Neural progenitor cell (in vitro differentiated cells): ENCODE measurements at regions not wholly inside any gene's neighbourhood (a gene's known extent, or its start where the extent isn't known, plus 50 kb on each side); places are given as distances from the start of the nearest gene placed in this dataset.

ENCODE experiments used
- DNase-seq: peaks from one replicate; pipeline ENCODE4 v3.0.0-alpha.2; 2016; ENCODE audit warnings: low spot score
- H2AFZ ChIP-seq: fragments of 200-600 bp; sonication (generic); replicated peaks from 2 replicates; pipeline ENCODE4 v1.6.1; 2016; ENCODE audit warnings: antibody characterized with exemption
- H3F3A ChIP-seq: fragments of 200-600 bp; sonication (generic); 2 replicates; pipeline ENCODE4 v1.6.1; 2016; ENCODE audit warnings: antibody characterized with exemption, low read depth
- H3K27ac ChIP-seq: fragments of 200-600 bp; sonication (generic); 2 replicates; pipeline ENCODE4 v1.5.1; 2016; ENCODE audit warnings: mild to moderate bottlenecking
- H3K27me3 ChIP-seq: fragments of 200-600 bp; sonication (generic); 2 replicates; pipeline ENCODE4 v1.6.1; 2016; ENCODE audit warnings: mild to moderate bottlenecking, moderate library complexity
- H3K36me3 ChIP-seq: fragments of 200-600 bp; sonication (generic); 2 replicates; pipeline ENCODE4 v1.5.1; 2016
- H3K4me1 ChIP-seq: fragments of 200-600 bp; sonication (generic); 2 replicates; pipeline ENCODE4 v1.6.1; 2016; ENCODE audit warnings: mixed run types
- H3K4me2 ChIP-seq: fragments of 200-600 bp; sonication (generic); 2 replicates; pipeline ENCODE4 v1.6.1; 2016
- H3K4me3 ChIP-seq: fragments of 200-600 bp; sonication (generic); 2 replicates; pipeline ENCODE4 v1.5.1; 2016
- H3K79me2 ChIP-seq: fragments of 200-600 bp; sonication (generic); 2 replicates; pipeline ENCODE4 v1.6.1; 2016; ENCODE audit warnings: low read depth
- H3K9ac ChIP-seq: fragments of 200-600 bp; sonication (generic); 2 replicates; pipeline ENCODE4 v1.6.1; 2016
- H3K9me3 ChIP-seq: fragments of 200-600 bp; sonication (generic); 2 replicates; pipeline ENCODE4 v1.5.1; 2016; ENCODE audit warnings: low read depth
- H4K20me1 ChIP-seq: fragments of 200-600 bp; sonication (generic); 2 replicates; pipeline ENCODE4 v1.6.1; 2016; ENCODE audit warnings: low read depth
- H3K27ac Mint-ChIP-seq: 3 replicates; pipeline ENCODE4 v1.8.0; 2021; ENCODE audit warnings: mixed read lengths
- H3K27me3 Mint-ChIP-seq: 2 replicates; pipeline ENCODE4 v1.8.0; 2022; ENCODE audit warnings: low read depth, mild to moderate bottlenecking, inconsistent platforms, moderate library complexity, mixed read lengths; ENCODE audit not compliant: insufficient read depth
- H3K36me3 Mint-ChIP-seq: 3 replicates; pipeline ENCODE4 v1.8.0; 2021; ENCODE audit warnings: mixed read lengths
- H3K4me1 Mint-ChIP-seq: 3 replicates; pipeline ENCODE4 v1.8.0; 2021; ENCODE audit warnings: mixed read lengths
- H3K4me3 Mint-ChIP-seq: 3 replicates; pipeline ENCODE4 v1.8.0; 2021; ENCODE audit warnings: mild to moderate bottlenecking, moderate library complexity, mixed read lengths
- H3K9me3 Mint-ChIP-seq: 3 replicates; pipeline ENCODE4 v1.8.0; 2020; ENCODE audit warnings: mixed read lengths
- EZH2 ChIP-seq: fragments of 200-600 bp; sonication (generic); IDR thresholded peaks from 2 replicates; pipeline ENCODE4 v1.6.1; 2017; ENCODE audit warnings: antibody characterized with exemption, mild to moderate bottlenecking, moderate library complexity
- EZH2phosphoT487 ChIP-seq: fragments of 200-600 bp; sonication (generic); IDR thresholded peaks from 2 replicates; pipeline ENCODE4 v1.6.1; 2017; ENCODE audit warnings: antibody characterized with exemption
- TF ChIP-seq, protein P1 (sequence below): fragments of 200-600 bp; sonication (generic); IDR thresholded peaks from 2 replicates; pipeline ENCODE4 v1.5.1; 2017; ENCODE audit warnings: antibody characterized with exemption, mild to moderate bottlenecking

DNA sequence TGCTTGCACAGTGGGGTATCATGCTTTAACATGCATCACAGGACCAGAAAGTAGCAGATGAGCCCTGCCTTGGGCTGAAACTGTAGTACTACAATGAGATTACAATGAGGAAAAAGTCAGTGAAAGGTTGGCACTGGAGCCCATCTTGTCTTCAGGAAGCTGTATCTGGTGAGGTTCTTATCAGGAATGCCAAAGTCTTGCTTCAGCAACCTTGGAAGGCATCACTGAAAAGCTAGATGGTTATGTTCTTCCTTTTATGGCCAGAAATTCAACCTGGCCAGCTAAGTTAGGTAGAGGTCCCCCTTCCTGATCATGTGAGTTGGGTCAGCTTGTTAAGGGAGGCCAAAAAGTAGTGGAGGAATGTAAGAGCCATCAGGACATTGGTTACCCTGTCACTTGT lies 254.0 kb upstream of the FAT3 start:
- Mint-ChIP-seq H3K36me3 (no peaks in the 10 kb centered on the region), H3K4me1 (peaks cover 20% of the 10 kb centered on the region), H3K9me3 (no peaks in the 10 kb centered on the region), H3K27ac (no peak overlapping the region), H3K4me3 (no peak overlapping the region), H3K27me3 (peaks cover 4% of the 10 kb centered on the region)
- peaks cover 2% of the 10 kb centered on the region for H3K4me1 ChIP-seq
- H3K9me3 ChIP-seq: no peaks in the 10 kb centered on the region
- no peak overlapping the region for H2AFZ ChIP-seq
- no peaks in the 10 kb centered on the region for H4K20me1 ChIP-seq
- no peak overlapping the region for H3K9ac ChIP-seq
- no peak overlapping the region for H3K4me3 ChIP-seq
- H3K36me3 ChIP-seq: no peaks in the 10 kb centered on the region
- no peak overlapping the region for H3K27ac ChIP-seq
- TF ChIP-seq EZH2phosphoT487 (no peak), EZH2 (no peak)
- TF ChIP-seq, protein P1, sequence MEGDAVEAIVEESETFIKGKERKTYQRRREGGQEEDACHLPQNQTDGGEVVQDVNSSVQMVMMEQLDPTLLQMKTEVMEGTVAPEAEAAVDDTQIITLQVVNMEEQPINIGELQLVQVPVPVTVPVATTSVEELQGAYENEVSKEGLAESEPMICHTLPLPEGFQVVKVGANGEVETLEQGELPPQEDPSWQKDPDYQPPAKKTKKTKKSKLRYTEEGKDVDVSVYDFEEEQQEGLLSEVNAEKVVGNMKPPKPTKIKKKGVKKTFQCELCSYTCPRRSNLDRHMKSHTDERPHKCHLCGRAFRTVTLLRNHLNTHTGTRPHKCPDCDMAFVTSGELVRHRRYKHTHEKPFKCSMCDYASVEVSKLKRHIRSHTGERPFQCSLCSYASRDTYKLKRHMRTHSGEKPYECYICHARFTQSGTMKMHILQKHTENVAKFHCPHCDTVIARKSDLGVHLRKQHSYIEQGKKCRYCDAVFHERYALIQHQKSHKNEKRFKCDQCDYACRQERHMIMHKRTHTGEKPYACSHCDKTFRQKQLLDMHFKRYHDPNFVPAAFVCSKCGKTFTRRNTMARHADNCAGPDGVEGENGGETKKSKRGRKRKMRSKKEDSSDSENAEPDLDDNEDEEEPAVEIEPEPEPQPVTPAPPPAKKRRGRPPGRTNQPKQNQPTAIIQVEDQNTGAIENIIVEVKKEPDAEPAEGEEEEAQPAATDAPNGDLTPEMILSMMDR: no peak
- DNase-seq: no peak
- no peaks in the 10 kb centered on the region for H3F3A ChIP-seq
- no peaks in the 10 kb centered on the region for H3K27me3 ChIP-seq
- H3K79me2 ChIP-seq: no peaks in the 10 kb centered on the region
- H3K4me2 ChIP-seq: no peak overlapping the region

DNA sequence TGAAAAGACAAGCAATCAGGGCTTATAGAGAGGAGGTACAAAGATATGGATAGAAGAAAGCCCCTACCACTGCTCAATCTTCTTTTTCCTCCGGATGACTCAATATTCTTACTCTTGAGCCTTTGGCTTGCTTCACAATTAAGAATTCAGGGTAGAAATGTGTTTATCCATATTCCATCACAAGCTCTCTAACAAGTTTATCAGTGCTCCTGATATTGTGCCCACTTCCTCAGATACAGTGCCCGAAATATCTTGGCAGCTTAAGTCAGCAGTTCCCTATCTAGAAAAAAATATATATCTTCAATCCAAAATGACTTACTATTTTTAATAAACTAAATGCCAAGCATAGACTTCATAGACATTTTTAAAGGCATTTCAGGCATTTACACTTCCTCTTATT lies 255.1 kb upstream of the FAT3 start:
- Histone ChIP-seq H3F3A (no peaks in the 10 kb centered on the region), H3K9me3 (no peaks in the 10 kb centered on the region), H3K79me2 (no peaks in the 10 kb centered on the region), H3K36me3 (no peaks in the 10 kb centered on the region), H3K4me1 (no peaks in the 10 kb centered on the region), H3K4me2 (no peak overlapping the region), H3K9ac (no peak overlapping the region), H4K20me1 (no peaks in the 10 kb centered on the region), H2AFZ (no peak overlapping the region), H3K27ac (no peak overlapping the region), H3K27me3 (no peaks in the 10 kb centered on the region), H3K4me3 (no peak overlapping the region)
- H3K27ac Mint-ChIP-seq: no peak overlapping the region
- H3K4me3 Mint-ChIP-seq: no peak overlapping the region
- peaks cover 4% of the 10 kb centered on the region for H3K27me3 Mint-ChIP-seq
- TF ChIP-seq, protein P1: no peak
- TF ChIP-seq EZH2: no peak
- TF ChIP-seq EZH2phosphoT487: no peak
- H3K4me1 Mint-ChIP-seq: peaks cover 20% of the 10 kb centered on the region
- no peaks in the 10 kb centered on the region for H3K9me3 Mint-ChIP-seq
- no peaks in the 10 kb centered on the region for H3K36me3 Mint-ChIP-seq
- no peak for DNase-seq

DNA sequence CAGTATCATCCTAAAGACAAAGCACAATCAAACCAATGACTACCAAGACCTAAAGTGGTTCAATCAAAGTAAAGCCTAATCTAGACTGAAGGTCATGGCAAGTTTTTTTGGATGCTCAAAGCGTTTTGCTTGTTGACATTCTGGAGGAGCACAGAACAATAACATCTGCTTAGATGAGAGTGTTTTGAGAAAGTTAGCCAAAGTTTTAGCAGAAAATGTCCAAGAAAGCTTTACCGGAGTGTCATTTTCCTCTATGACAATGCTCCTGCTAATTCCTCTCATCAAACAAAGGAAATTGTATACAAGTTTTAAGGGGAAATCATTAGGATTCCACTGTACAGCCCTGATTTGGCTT lies 256.9 kb upstream of the FAT3 start:
- H3K36me3 ChIP-seq: no peaks in the 10 kb centered on the region
- H3K27me3 ChIP-seq: no peaks in the 10 kb centered on the region
- no peak for DNase-seq
- H2AFZ ChIP-seq: no peak overlapping the region
- peaks cover 11% of the 10 kb centered on the region for H3K4me1 Mint-ChIP-seq
- H4K20me1 ChIP-seq: no peaks in the 10 kb centered on the region
- no peak overlapping the region for H3K27ac ChIP-seq
- TF ChIP-seq, protein P1: no peak
- TF ChIP-seq EZH2: no peak
- no peak for TF ChIP-seq EZH2phosphoT487
- no peak overlapping the region for H3K9ac ChIP-seq
- no peak overlapping the region for H3K27ac Mint-ChIP-seq
- H3K4me3 ChIP-seq: no peak overlapping the region
- no peak overlapping the region for H3K4me2 ChIP-seq
- no peak overlapping the region for H3K4me3 Mint-ChIP-seq
- no peaks in the 10 kb centered on the region for H3K4me1 ChIP-seq
- peaks cover 4% of the 10 kb centered on the region for H3K27me3 Mint-ChIP-seq
- H3K79me2 ChIP-seq: no peaks in the 10 kb centered on the region
- H3F3A ChIP-seq: no peaks in the 10 kb centered on the region
- H3K9me3 Mint-ChIP-seq: peaks cover 3% of the 10 kb centered on the region
- no peaks in the 10 kb centered on the region for H3K9me3 ChIP-seq
- no peaks in the 10 kb centered on the region for H3K36me3 Mint-ChIP-seq
